SU-DHL-6 (cell line): ENCODE measurements at regions not wholly inside any gene's neighbourhood (a gene's known extent, or its start where the extent isn't known, plus 50 kb on each side); places are given as distances from the start of the nearest gene placed in this dataset.

Source experiments
- H2AFZ ChIP-seq: fragments of 200-600 bp; sonication (generic); 2 replicates; pipeline ENCODE4 v1.6.1; 2014; ENCODE audit warnings: low read depth, mild to moderate bottlenecking, moderate library complexity, mixed read lengths, antibody characterized with exemption, low read length; ENCODE audit not compliant: severe bottlenecking
- H3F3A ChIP-seq: fragments of 200-600 bp; shearing (Covaris generic); 2 replicates; pipeline ENCODE4 v1.6.0; 2016; ENCODE audit warnings: antibody characterized with exemption, mild to moderate bottlenecking; ENCODE audit not compliant: insufficient read depth
- H3K27ac ChIP-seq: fragments of 200-600 bp; sonication (generic); 2 replicates; pipeline ENCODE4 v1.5.1; 2016; ENCODE audit warnings: low read depth, mild to moderate bottlenecking, low read length, moderate library complexity, mixed read lengths
- H3K27me3 ChIP-seq: fragments of 200-600 bp; sonication (generic), shearing (Covaris generic); 2 replicates; pipeline ENCODE4 v1.6.0; 2014; ENCODE audit warnings: mild to moderate bottlenecking, low read length
- H3K36me3 ChIP-seq: fragments of 200-600 bp; sonication (generic); 2 replicates; pipeline ENCODE4 v1.6.1; 2014; ENCODE audit warnings: mild to moderate bottlenecking, low read length, mixed read lengths
- H3K4me2 ChIP-seq: fragments of 300-600, 200-600 bp; shearing (Covaris generic), sonication (generic); 2 replicates; pipeline ENCODE4 v1.6.0; 2014; ENCODE audit warnings: low read length, low read depth, mild to moderate bottlenecking; ENCODE audit not compliant: poor library complexity, severe bottlenecking
- H3K4me3 ChIP-seq: fragments of 200-600 bp; sonication (generic); 2 replicates; pipeline ENCODE4 v1.5.1; 2014; ENCODE audit warnings: antibody characterized with exemption, low read length, mild to moderate bottlenecking, mixed read lengths; ENCODE audit not compliant: insufficient read depth, poor library complexity, severe bottlenecking
- H3K79me2 ChIP-seq: fragments of 200-600 bp; sonication (generic); 2 replicates; pipeline ENCODE4 v1.6.1; 2014; ENCODE audit warnings: mild to moderate bottlenecking, low read length, moderate library complexity; ENCODE audit not compliant: insufficient read depth
- H3K9ac ChIP-seq: fragments of 200-600 bp; sonication (generic); 2 replicates; pipeline ENCODE4 v1.7.0; 2014; ENCODE audit warnings: mild to moderate bottlenecking, low read length
- H3K9me2 ChIP-seq: fragments of 200-600 bp; sonication (generic); replicated peaks from 2 replicates; pipeline ENCODE4 v1.6.1; 2014; ENCODE audit warnings: low read length; ENCODE audit not compliant: insufficient read depth
- H3K9me3 ChIP-seq: fragments of 200-600 bp; sonication (generic); 2 replicates; pipeline ENCODE4 v1.6.1; 2014; ENCODE audit warnings: low read length, mixed read lengths; ENCODE audit not compliant: insufficient read depth
- H4K20me1 ChIP-seq: fragments of 200-600 bp; sonication (generic); 2 replicates; pipeline ENCODE4 v1.6.1; 2014; ENCODE audit warnings: low read depth, mild to moderate bottlenecking, antibody characterized with exemption, low read length, moderate library complexity, mixed read lengths
- EZH2phosphoT487 ChIP-seq: fragments of 200-600 bp; sonication (generic), shearing (Covaris generic); conservative IDR thresholded peaks from 2 replicates; pipeline ENCODE4 v1.6.1; 2018; ENCODE audit warnings: mild to moderate bottlenecking, antibody characterized with exemption, low read length, moderate library complexity, mixed read lengths
- TF ChIP-seq, protein P1 (sequence below): fragments of 200-600 bp; sonication (generic); IDR thresholded peaks from one replicate; pipeline ENCODE4 v1.5.1; 2017; ENCODE audit warnings: antibody characterized with exemption, mild to moderate bottlenecking, low read length, moderate library complexity; ENCODE audit not compliant: insufficient read depth, poor library complexity, severe bottlenecking

DNA sequence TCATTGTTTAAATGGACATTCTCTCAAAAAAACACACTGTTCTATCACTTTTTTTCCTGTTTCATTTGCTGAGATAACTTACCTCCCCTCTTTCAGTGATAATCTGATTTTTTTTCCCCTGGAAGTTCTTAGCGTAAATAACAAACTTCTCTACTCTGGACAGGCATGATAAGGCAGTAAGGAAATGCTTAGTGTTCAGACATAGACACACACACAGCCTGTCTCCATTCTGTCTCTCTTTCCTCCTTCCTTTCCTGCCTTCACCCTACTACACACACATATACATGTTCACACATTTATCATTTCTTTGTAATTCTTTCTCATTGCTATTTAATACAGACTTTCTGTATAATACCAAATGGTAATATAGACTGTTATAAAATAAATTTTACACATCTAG is 470.8 kb upstream of the ROBO1 start:
- Histone ChIP-seq H3K4me2 (no peak overlapping the region), H3K9ac (no peak overlapping the region), H3K27me3 (no peaks in the 10 kb centered on the region), H3K9me2 (no peaks in the 10 kb centered on the region), H2AFZ (no peak overlapping the region), H3K9me3 (no peaks in the 10 kb centered on the region), H4K20me1 (no peaks in the 10 kb centered on the region), H3F3A (no peaks in the 10 kb centered on the region), H3K27ac (no peak overlapping the region), H3K36me3 (no peaks in the 10 kb centered on the region), H3K4me3 (no peak overlapping the region), H3K79me2 (no peaks in the 10 kb centered on the region)
- TF ChIP-seq EZH2phosphoT487 = no peak
- TF ChIP-seq, protein P1, sequence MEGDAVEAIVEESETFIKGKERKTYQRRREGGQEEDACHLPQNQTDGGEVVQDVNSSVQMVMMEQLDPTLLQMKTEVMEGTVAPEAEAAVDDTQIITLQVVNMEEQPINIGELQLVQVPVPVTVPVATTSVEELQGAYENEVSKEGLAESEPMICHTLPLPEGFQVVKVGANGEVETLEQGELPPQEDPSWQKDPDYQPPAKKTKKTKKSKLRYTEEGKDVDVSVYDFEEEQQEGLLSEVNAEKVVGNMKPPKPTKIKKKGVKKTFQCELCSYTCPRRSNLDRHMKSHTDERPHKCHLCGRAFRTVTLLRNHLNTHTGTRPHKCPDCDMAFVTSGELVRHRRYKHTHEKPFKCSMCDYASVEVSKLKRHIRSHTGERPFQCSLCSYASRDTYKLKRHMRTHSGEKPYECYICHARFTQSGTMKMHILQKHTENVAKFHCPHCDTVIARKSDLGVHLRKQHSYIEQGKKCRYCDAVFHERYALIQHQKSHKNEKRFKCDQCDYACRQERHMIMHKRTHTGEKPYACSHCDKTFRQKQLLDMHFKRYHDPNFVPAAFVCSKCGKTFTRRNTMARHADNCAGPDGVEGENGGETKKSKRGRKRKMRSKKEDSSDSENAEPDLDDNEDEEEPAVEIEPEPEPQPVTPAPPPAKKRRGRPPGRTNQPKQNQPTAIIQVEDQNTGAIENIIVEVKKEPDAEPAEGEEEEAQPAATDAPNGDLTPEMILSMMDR = no peak

DNA sequence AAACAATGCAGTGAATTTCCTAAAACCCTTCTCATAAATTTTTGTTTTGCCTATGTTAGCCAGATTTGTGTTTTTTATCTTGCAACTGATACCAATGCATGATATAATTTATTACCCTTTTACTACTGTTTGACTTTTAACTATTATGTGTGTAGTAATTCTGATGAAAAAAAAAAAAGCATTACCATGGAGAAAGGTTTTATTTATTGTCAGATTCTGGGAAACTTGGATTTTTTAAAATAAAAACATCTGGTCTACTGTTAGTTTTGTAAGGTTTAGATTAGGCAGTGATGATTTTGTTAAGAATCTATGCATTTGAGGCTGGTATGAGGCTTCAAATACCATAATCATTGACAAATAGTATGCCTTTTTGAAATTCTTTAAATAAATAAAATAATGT is 470.4 kb upstream of the ROBO1 start:
- Histone ChIP-seq H4K20me1 (no peaks in the 10 kb centered on the region), H3K9me3 (no peaks in the 10 kb centered on the region), H3K9me2 (no peaks in the 10 kb centered on the region), H3F3A (no peaks in the 10 kb centered on the region), H2AFZ (no peak overlapping the region), H3K4me2 (no peak overlapping the region), H3K27ac (no peak overlapping the region), H3K27me3 (no peaks in the 10 kb centered on the region), H3K36me3 (no peaks in the 10 kb centered on the region), H3K79me2 (no peaks in the 10 kb centered on the region), H3K4me3 (no peak overlapping the region), H3K9ac (no peak overlapping the region)
- TF ChIP-seq, protein P1 = no peak
- no peak for TF ChIP-seq EZH2phosphoT487

DNA sequence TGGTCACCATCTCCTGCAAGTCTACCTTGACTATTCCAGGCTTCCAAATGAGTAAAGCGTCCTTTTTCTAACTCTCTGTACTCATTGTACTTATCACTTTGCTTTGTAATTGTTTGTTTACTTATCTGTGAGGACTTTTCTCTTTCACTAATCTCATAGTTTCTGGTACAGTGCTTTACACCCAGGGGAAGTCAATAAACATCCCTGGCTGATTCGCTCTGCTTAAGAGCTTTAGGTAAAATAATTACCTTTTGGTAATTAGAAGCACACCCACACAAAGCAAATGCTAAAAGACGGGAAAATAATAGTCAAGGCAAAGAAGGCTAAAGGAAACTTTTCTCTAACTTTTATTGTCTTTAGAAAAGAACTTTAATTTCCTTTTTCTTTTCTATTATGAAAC is 466.9 kb upstream of the ROBO1 start:
- no peaks in the 10 kb centered on the region for H3K36me3 ChIP-seq
- no peak overlapping the region for H3K4me2 ChIP-seq
- no peaks in the 10 kb centered on the region for H3F3A ChIP-seq
- H3K9ac ChIP-seq = no peak overlapping the region
- H3K9me3 ChIP-seq = no peaks in the 10 kb centered on the region
- TF ChIP-seq, protein P1 = no peak
- no peak for TF ChIP-seq EZH2phosphoT487
- no peak overlapping the region for H3K4me3 ChIP-seq
- H3K27ac ChIP-seq = no peak overlapping the region
- H4K20me1 ChIP-seq = no peaks in the 10 kb centered on the region
- H3K79me2 ChIP-seq = no peaks in the 10 kb centered on the region
- no peaks in the 10 kb centered on the region for H3K9me2 ChIP-seq
- H2AFZ ChIP-seq = no peak overlapping the region
- no peaks in the 10 kb centered on the region for H3K27me3 ChIP-seq

DNA sequence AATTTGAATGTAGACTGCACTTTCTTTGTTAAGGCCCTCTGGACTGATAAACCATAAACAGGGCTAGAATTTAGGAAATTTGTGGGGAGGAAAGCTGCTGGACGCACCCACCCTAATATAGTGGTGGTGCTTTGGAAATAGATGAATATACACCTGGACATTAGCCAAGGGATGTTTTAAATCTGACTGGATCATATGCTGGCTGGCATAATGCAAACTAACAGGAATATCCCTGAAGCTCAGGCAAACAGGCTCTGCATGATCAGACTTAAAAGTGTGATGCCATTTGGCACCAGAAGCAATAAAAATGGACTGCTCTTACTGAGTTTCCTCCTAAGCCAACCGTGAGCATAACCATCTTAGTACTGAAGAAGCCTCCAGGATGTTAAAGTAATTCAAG is 465.8 kb upstream of the ROBO1 start:
- H3K9me2 ChIP-seq = no peaks in the 10 kb centered on the region
- no peaks in the 10 kb centered on the region for H3K27me3 ChIP-seq
- H2AFZ ChIP-seq = no peak overlapping the region
- no peak for TF ChIP-seq EZH2phosphoT487
- TF ChIP-seq, protein P1 = no peak
- no peaks in the 10 kb centered on the region for H3F3A ChIP-seq
- H3K9me3 ChIP-seq = no peaks in the 10 kb centered on the region
- H3K36me3 ChIP-seq = no peaks in the 10 kb centered on the region
- no peaks in the 10 kb centered on the region for H3K79me2 ChIP-seq
- no peak overlapping the region for H3K4me3 ChIP-seq
- no peak overlapping the region for H3K4me2 ChIP-seq
- H3K9ac ChIP-seq = no peak overlapping the region
- H4K20me1 ChIP-seq = no peaks in the 10 kb centered on the region
- H3K27ac ChIP-seq = no peak overlapping the region
